ENCODE measurements at regions not wholly inside any gene's neighbourhood (a gene's known extent, or its start where the extent isn't known, plus 50 kb on each side); places are given as distances from the start of the nearest gene placed in this dataset.

GRCh38 chr5:98099448-98100105 is 673.9 kb upstream of the RGMB start:
- Mint-ChIP-seq H3K27ac (no peak overlapping the region), H3K4me3 (no peak overlapping the region), H3K27me3 (no peaks in the 10 kb centered on the region), H3K4me1 (ENCODE audit: low read depth in 2 of 2) (no peaks in the 10 kb centered on the region), H3K36me3 (ENCODE audit: insufficient read depth) (no peaks in the 10 kb centered on the region), H3K9me3 (peaks cover 0 to 2% of the 10 kb centered on the region in 2 donors)
- ATAC-seq (replicated peaks) (no peak), DNase-seq (no peak)

GRCh38 chr5:98101131-98101530 is 672.3 kb upstream of the RGMB start:
- Mint-ChIP-seq H3K4me1 (ENCODE audit: low read depth in 2 of 2) (no peaks in the 10 kb centered on the region), H3K36me3 (ENCODE audit: insufficient read depth) (no peaks in the 10 kb centered on the region), H3K4me3 (no peak overlapping the region), H3K27ac (no peak overlapping the region), H3K9me3 (no peaks in the 10 kb centered on the region), H3K27me3 (no peaks in the 10 kb centered on the region)
- DNase-seq (no peak), ATAC-seq (replicated peaks) (no peak)

GRCh38 chr5:98102936-98103335 is 670.5 kb upstream of the RGMB start:
- Mint-ChIP-seq H3K36me3 (ENCODE audit: insufficient read depth) (no peaks in the 10 kb centered on the region), H3K27me3 (no peaks in the 10 kb centered on the region), H3K27ac (no peak overlapping the region), H3K4me3 (no peak overlapping the region), H3K9me3 (no peaks in the 10 kb centered on the region), H3K4me1 (ENCODE audit: low read depth in 2 of 2) (no peaks in the 10 kb centered on the region)
- ATAC-seq (replicated peaks), result no peak
- no peak for DNase-seq

GRCh38 chr5:98103807-98104206 is 669.7 kb upstream of the RGMB start:
- H3K4me1 Mint-ChIP-seq (ENCODE audit: low read depth in 2 of 2), result no peaks in the 10 kb centered on the region
- H3K36me3 Mint-ChIP-seq (ENCODE audit: insufficient read depth), result no peaks in the 10 kb centered on the region
- no peak overlapping the region for H3K4me3 Mint-ChIP-seq
- no peak for DNase-seq
- H3K9me3 Mint-ChIP-seq, result no peaks in the 10 kb centered on the region
- H3K27me3 Mint-ChIP-seq, result no peaks in the 10 kb centered on the region
- no peak overlapping the region for H3K27ac Mint-ChIP-seq
- ATAC-seq (replicated peaks), result no peak

- Mint-ChIP-seq H3K27me3 (no peaks in the 10 kb centered on the region), H3K36me3 (ENCODE audit: insufficient read depth) (no peaks in the 10 kb centered on the region), H3K27ac (no peak overlapping the region), H3K4me3 (no peak overlapping the region), H3K4me1 (ENCODE audit: low read depth in 2 of 2) (no peaks in the 10 kb centered on the region), H3K9me3 (no peaks in the 10 kb centered on the region)
- ATAC-seq (replicated peaks) (no peak), DNase-seq (no peak)
Observed at GRCh38 chr5:98104454-98105188, 668.8 kb upstream of the RGMB start.

- Mint-ChIP-seq H3K27me3 (no peaks in the 10 kb centered on the region), H3K4me1 (ENCODE audit: low read depth in 2 of 2) (no peaks in the 10 kb centered on the region), H3K27ac (no peak overlapping the region), H3K36me3 (ENCODE audit: insufficient read depth) (no peaks in the 10 kb centered on the region), H3K9me3 (no peaks in the 10 kb centered on the region), H3K4me3 (no peak overlapping the region)
- no peak for DNase-seq
- ATAC-seq (replicated peaks), result no peak
Observed at GRCh38 chr5:98105681-98106080, 667.8 kb upstream of the RGMB start.

GRCh38 chr5:98106116-98107031 is 667.1 kb upstream of the RGMB start:
- Mint-ChIP-seq H3K9me3 (no peaks in the 10 kb centered on the region), H3K4me3 (no peak overlapping the region), H3K36me3 (ENCODE audit: insufficient read depth) (no peaks in the 10 kb centered on the region), H3K27me3 (no peaks in the 10 kb centered on the region), H3K4me1 (ENCODE audit: low read depth in 2 of 2) (no peaks in the 10 kb centered on the region), H3K27ac (no peak overlapping the region)
- DNase-seq (no peak), ATAC-seq (replicated peaks) (no peak)

GRCh38 chr5:98108497-98108896 is 665.0 kb upstream of the RGMB start:
- Mint-ChIP-seq H3K4me3 (no peak overlapping the region), H3K27me3 (no peaks in the 10 kb centered on the region), H3K4me1 (ENCODE audit: low read depth in 2 of 2) (no peaks in the 10 kb centered on the region), H3K27ac (no peak overlapping the region), H3K9me3 (no peaks in the 10 kb centered on the region), H3K36me3 (ENCODE audit: insufficient read depth) (no peaks in the 10 kb centered on the region)
- DNase-seq (no peak), ATAC-seq (replicated peaks) (no peak)

- no peak overlapping the region for H3K27ac Mint-ChIP-seq
- H3K4me1 Mint-ChIP-seq (ENCODE audit: low read depth in 2 of 2), result no peaks in the 10 kb centered on the region
- H3K9me3 Mint-ChIP-seq, result no peaks in the 10 kb centered on the region
- DNase-seq (no peak), ATAC-seq (replicated peaks) (no peak)
- H3K36me3 Mint-ChIP-seq (ENCODE audit: insufficient read depth), result no peaks in the 10 kb centered on the region
- H3K4me3 Mint-ChIP-seq, result no peak overlapping the region
- no peaks in the 10 kb centered on the region for H3K27me3 Mint-ChIP-seq
Observed at GRCh38 chr5:98109561-98110006, 663.9 kb upstream of the RGMB start.

- H3K27ac Mint-ChIP-seq, result no peak overlapping the region
Observed at GRCh38 chr5:98110282-98110691, 663.2 kb upstream of the RGMB start.

GRCh38 chr5:98110791-98111190 is 662.7 kb upstream of the RGMB start:
- Mint-ChIP-seq H3K9me3 (peaks cover 0 to 1% of the 10 kb centered on the region in 2 donors), H3K4me1 (ENCODE audit: low read depth in 2 of 2) (no peaks in the 10 kb centered on the region), H3K4me3 (no peak overlapping the region), H3K27ac (no peak overlapping the region), H3K27me3 (no peaks in the 10 kb centered on the region), H3K36me3 (ENCODE audit: insufficient read depth) (no peaks in the 10 kb centered on the region)
- no peak for ATAC-seq (replicated peaks)
- no peak for DNase-seq

More at GRCh38 chr5:98110282-98110691, 663.2 kb upstream of the RGMB start:
- no peaks in the 10 kb centered on the region for H3K9me3 Mint-ChIP-seq
- no peaks in the 10 kb centered on the region for H3K27me3 Mint-ChIP-seq
- no peaks in the 10 kb centered on the region for H3K4me1 Mint-ChIP-seq (ENCODE audit: low read depth in 2 of 2)
- H3K36me3 Mint-ChIP-seq (ENCODE audit: insufficient read depth), result no peaks in the 10 kb centered on the region
- no peak overlapping the region for H3K4me3 Mint-ChIP-seq
- no peak for ATAC-seq (replicated peaks)
- no peak for DNase-seq

GRCh38 chr5:98111686-98112085 is 661.8 kb upstream of the RGMB start:
- Mint-ChIP-seq H3K4me1 (ENCODE audit: low read depth in 2 of 2) (no peaks in the 10 kb centered on the region), H3K9me3 (peaks cover 0 to 10% of the 10 kb centered on the region in 2 donors), H3K4me3 (no peak overlapping the region), H3K27ac (no peak overlapping the region), H3K27me3 (no peaks in the 10 kb centered on the region), H3K36me3 (ENCODE audit: insufficient read depth) (no peaks in the 10 kb centered on the region)
- DNase-seq, result no peak
- no peak for ATAC-seq (replicated peaks)

- H3K36me3 Mint-ChIP-seq (ENCODE audit: insufficient read depth), result peaks cover 3% of the 10 kb centered on the region
- H3K27me3 Mint-ChIP-seq, result no peaks in the 10 kb centered on the region
- no peaks in the 10 kb centered on the region for H3K4me1 Mint-ChIP-seq (ENCODE audit: low read depth in 2 of 2)
- H3K27ac Mint-ChIP-seq, result no peak overlapping the region
- H3K4me3 Mint-ChIP-seq, result no peak overlapping the region
- H3K9me3 Mint-ChIP-seq, result peaks cover 2 to 30% of the 10 kb centered on the region in 2 donors
- ATAC-seq (replicated peaks) (no peak), DNase-seq (no peak)
Observed at GRCh38 chr5:98121036-98121936, 652.2 kb upstream of the RGMB start.

Measured in effector memory CD8-positive, alpha-beta T cell (primary cell).